ENCODE measurements at regions not wholly inside any gene's neighbourhood (a gene's known extent, or its start where the extent isn't known, plus 50 kb on each side); places are given as distances from the start of the nearest gene placed in this dataset.

DNA sequence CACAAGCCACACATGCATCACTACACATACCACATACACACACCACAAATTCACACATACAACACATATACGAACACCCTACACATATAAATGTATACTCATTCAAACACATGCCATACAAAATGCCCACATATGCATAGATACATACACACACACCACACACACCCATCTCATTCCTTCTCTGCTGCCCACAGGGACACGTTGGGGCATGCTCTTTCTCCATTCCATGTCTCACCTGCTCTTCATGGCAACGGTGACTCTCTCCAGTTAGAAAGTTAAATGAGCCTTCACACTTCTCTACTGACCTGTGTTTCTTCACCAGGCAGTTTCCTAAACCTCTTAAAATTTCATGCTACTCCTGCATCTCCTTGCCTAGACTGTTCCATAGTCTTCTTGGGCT is 1194.8 kb downstream of the BCL11B start:
- Histone ChIP-seq H3K4me1 (no peaks in the 10 kb centered on the region), H3K36me3 (no peaks in the 10 kb centered on the region), H3K4me3 (no peak overlapping the region), H3K27ac (no peak overlapping the region), H3K27me3 (no peaks in the 10 kb centered on the region), H3K9me3 (no peaks in the 10 kb centered on the region)
- TF ChIP-seq CTCF (IDR thresholded peaks at IDR 0.05): no peak
- no peak for TF ChIP-seq POLR2AphosphoS5 (IDR thresholded peaks at IDR 0.05)
- no peak for TF ChIP-seq POLR2A (IDR thresholded peaks at IDR 0.05)
- no peak for TF ChIP-seq EP300 (IDR thresholded peaks at IDR 0.05)
- ATAC-seq: no peak
- WGBS, 2 donors (ENCODE audit: low coverage in 1 of 2): 63 to 83% methylated on average over 1 to 3 of the region's 3 CpGs

GRCh38 chr14:98082833-98083232 is 1189.2 kb downstream of the BCL11B start:
- H3K4me3 ChIP-seq: no peak overlapping the region
- peaks cover 2% of the 10 kb centered on the region for H3K27me3 ChIP-seq
- no peak overlapping the region for H3K27ac ChIP-seq
- H3K36me3 ChIP-seq: no peaks in the 10 kb centered on the region
- TF ChIP-seq POLR2AphosphoS5 (IDR thresholded peaks at IDR 0.05) (no peak), EP300 (IDR thresholded peaks at IDR 0.05) (no peak), POLR2A (IDR thresholded peaks at IDR 0.05) (no peak), CTCF (IDR thresholded peaks at IDR 0.05) (no peak)
- WGBS, 2 donors (ENCODE audit: low coverage in 1 of 2): 67 to 70% methylated on average over 1 of the region's 1 CpG
- no peaks in the 10 kb centered on the region for H3K4me1 ChIP-seq
- ATAC-seq: no peak
- no peaks in the 10 kb centered on the region for H3K9me3 ChIP-seq

- H3K27ac ChIP-seq: no peak overlapping the region
- H3K4me1 ChIP-seq: no peaks in the 10 kb centered on the region
- ATAC-seq: no peak
- 70 to 76% methylated on average over 1 of the region's 1 CpG for WGBS, 2 donors (ENCODE audit: low coverage in 1 of 2)
- no peak for TF ChIP-seq CTCF (IDR thresholded peaks at IDR 0.05)
- TF ChIP-seq POLR2AphosphoS5 (IDR thresholded peaks at IDR 0.05): no peak
- no peak for TF ChIP-seq EP300 (IDR thresholded peaks at IDR 0.05)
- H3K27me3 ChIP-seq: peaks cover 7% of the 10 kb centered on the region
- no peaks in the 10 kb centered on the region for H3K9me3 ChIP-seq
- no peaks in the 10 kb centered on the region for H3K36me3 ChIP-seq
- H3K4me3 ChIP-seq: no peak overlapping the region
These were observed 1186.2 kb downstream of the BCL11B start for GRCh38 chr14:98085751-98086150.

GRCh38 chr14:98093111-98093510 is 1178.9 kb downstream of the BCL11B start:
- peaks cover 16% of the 10 kb centered on the region for H3K27me3 ChIP-seq
- no peak overlapping the region for H3K4me3 ChIP-seq
- WGBS, 2 donors (ENCODE audit: low coverage in 1 of 2): 65 to 67% methylated on average over 2 of the region's 2 CpGs
- ATAC-seq: no peak
- H3K4me1 ChIP-seq: no peaks in the 10 kb centered on the region
- no peaks in the 10 kb centered on the region for H3K9me3 ChIP-seq
- H3K27ac ChIP-seq: no peak overlapping the region
- no peaks in the 10 kb centered on the region for H3K36me3 ChIP-seq
- TF ChIP-seq CTCF (IDR thresholded peaks at IDR 0.05) (no peak), POLR2AphosphoS5 (IDR thresholded peaks at IDR 0.05) (no peak)

GRCh38 chr14:98099527-98099926 is 1172.5 kb downstream of the BCL11B start:
- Histone ChIP-seq H3K27me3 (no peaks in the 10 kb centered on the region), H3K9me3 (no peaks in the 10 kb centered on the region), H3K36me3 (no peaks in the 10 kb centered on the region), H3K4me3 (no peak overlapping the region), H3K27ac (no peak overlapping the region), H3K4me1 (no peaks in the 10 kb centered on the region)
- no peak for ATAC-seq
- 42 to 78% methylated on average over 2 of the region's 2 CpGs for whole genome bisulfite sequencing, 2 donors (ENCODE audit: low coverage in 1 of 2)
- TF ChIP-seq POLR2A (IDR thresholded peaks at IDR 0.05): no peak
- no peak for TF ChIP-seq CTCF (IDR thresholded peaks at IDR 0.05)
- TF ChIP-seq POLR2AphosphoS5 (IDR thresholded peaks at IDR 0.05): no peak
- no peak for TF ChIP-seq EP300 (IDR thresholded peaks at IDR 0.05)
